Glutamatergic neuron (in vitro differentiated cells): ENCODE measurements at regions not wholly inside any gene's neighbourhood (a gene's known extent, or its start where the extent isn't known, plus 50 kb on each side); places are given as distances from the start of the nearest gene placed in this dataset.

Source experiments
- DNase-seq: peaks from one replicate; pipeline ENCODE4 v3.0.0; 2022
- H3K27ac Mint-ChIP-seq: one replicate; pipeline ENCODE4 v1.8.0; 2020; ENCODE audit warnings: mild to moderate bottlenecking, mixed read lengths, inconsistent platforms; ENCODE audit not compliant: unreplicated experiment
- H3K27me3 Mint-ChIP-seq: one replicate; pipeline ENCODE4 v1.8.0; 2020; ENCODE audit warnings: mild to moderate bottlenecking, moderate library complexity, mixed read lengths, inconsistent platforms; ENCODE audit not compliant: unreplicated experiment
- H3K36me3 Mint-ChIP-seq: one replicate; pipeline ENCODE4 v1.8.0; 2020; ENCODE audit warnings: mild to moderate bottlenecking, mixed read lengths, inconsistent platforms; ENCODE audit not compliant: unreplicated experiment
- H3K4me1 Mint-ChIP-seq: one replicate; pipeline ENCODE4 v1.8.0; 2020; ENCODE audit warnings: mild to moderate bottlenecking, low read depth, mixed read lengths, inconsistent platforms; ENCODE audit not compliant: unreplicated experiment
- H3K4me3 Mint-ChIP-seq: one replicate; pipeline ENCODE4 v1.8.0; 2020; ENCODE audit warnings: mild to moderate bottlenecking, mixed read lengths, inconsistent platforms; ENCODE audit not compliant: unreplicated experiment
- H3K9me3 Mint-ChIP-seq: one replicate; pipeline ENCODE4 v1.8.0; 2020; ENCODE audit warnings: mild to moderate bottlenecking, moderate library complexity, mixed read lengths, inconsistent platforms; ENCODE audit not compliant: unreplicated experiment
- TF ChIP-seq, protein P1 (sequence below): fragments of 200-600 bp; sonication (generic); IDR thresholded peaks from one replicate; pipeline ENCODE4 v1.5.0; 2021; ENCODE audit not compliant: partially characterized antibody, unreplicated experiment

GRCh38 chr11:97201743-97202612 lies 812.2 kb downstream of the JRKL start:
- peaks cover 2% of the 10 kb centered on the region for H3K9me3 Mint-ChIP-seq
- H3K36me3 Mint-ChIP-seq = no peaks in the 10 kb centered on the region
- no peak for DNase-seq
- H3K4me1 Mint-ChIP-seq = no peaks in the 10 kb centered on the region
- TF ChIP-seq, protein P1, sequence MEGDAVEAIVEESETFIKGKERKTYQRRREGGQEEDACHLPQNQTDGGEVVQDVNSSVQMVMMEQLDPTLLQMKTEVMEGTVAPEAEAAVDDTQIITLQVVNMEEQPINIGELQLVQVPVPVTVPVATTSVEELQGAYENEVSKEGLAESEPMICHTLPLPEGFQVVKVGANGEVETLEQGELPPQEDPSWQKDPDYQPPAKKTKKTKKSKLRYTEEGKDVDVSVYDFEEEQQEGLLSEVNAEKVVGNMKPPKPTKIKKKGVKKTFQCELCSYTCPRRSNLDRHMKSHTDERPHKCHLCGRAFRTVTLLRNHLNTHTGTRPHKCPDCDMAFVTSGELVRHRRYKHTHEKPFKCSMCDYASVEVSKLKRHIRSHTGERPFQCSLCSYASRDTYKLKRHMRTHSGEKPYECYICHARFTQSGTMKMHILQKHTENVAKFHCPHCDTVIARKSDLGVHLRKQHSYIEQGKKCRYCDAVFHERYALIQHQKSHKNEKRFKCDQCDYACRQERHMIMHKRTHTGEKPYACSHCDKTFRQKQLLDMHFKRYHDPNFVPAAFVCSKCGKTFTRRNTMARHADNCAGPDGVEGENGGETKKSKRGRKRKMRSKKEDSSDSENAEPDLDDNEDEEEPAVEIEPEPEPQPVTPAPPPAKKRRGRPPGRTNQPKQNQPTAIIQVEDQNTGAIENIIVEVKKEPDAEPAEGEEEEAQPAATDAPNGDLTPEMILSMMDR = no peak
- no peaks in the 10 kb centered on the region for H3K27me3 Mint-ChIP-seq
- H3K27ac Mint-ChIP-seq = no peak overlapping the region
- H3K4me3 Mint-ChIP-seq = no peak overlapping the region

DNA sequence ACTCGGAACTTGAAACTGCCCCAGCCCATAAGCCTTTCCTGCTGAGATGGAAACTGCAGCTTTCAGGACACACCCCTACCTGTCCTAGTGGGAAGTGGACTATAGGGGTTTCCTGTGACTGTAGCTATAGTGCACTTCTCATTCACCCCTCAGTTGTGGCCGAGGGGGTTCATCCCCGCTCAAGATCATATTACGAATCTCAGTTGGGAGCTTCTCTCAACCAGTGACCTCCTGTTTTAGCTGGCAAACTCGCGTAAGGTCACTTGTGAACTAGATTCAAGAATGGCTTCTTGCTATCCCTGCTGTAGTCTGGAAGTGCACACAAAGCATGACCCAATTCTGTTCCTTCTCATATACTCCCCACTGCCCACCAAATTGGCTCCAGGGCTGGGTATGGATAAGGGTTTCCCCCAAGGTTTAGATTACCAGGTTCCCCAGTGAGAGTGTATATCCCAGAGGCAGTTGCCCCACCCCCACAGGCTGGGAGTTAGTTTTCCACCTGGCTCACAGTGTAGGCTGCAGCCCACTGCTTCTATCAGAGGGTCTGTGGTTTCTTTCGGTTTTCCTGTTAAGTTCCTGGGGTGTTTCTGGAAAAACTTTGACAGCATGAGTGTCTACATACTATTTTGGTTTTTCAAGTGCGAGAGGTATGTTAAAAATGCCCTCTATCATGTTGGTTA lies 812.9 kb downstream of the JRKL start:
- Mint-ChIP-seq H3K9me3 (peaks cover under 1% of the 10 kb centered on the region), H3K36me3 (no peaks in the 10 kb centered on the region), H3K4me1 (no peaks in the 10 kb centered on the region), H3K27ac (no peak overlapping the region), H3K27me3 (no peaks in the 10 kb centered on the region), H3K4me3 (no peak overlapping the region)
- TF ChIP-seq, protein P1 = no peak
- no peak for DNase-seq

DNA sequence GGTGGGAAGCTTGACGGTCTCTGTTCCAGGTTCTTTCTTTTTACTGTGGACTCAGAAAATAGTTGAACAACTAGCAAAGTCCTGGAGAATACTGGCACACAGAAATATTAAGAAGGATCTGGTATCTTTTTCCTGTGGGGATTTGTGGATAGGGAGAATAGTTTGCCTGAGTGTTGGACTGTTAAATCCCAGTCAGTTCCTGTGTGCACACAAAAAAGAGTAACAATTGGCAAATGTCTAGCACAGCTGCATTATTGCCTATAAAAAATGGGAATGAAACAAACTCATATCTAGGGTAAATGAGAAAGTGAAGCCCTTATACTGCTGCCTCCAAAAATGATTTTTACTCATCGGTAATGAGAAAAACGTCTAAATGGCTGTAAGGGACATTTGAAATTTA lies 828.2 kb downstream of the JRKL start:
- H3K4me1 Mint-ChIP-seq = no peaks in the 10 kb centered on the region
- peaks cover 1% of the 10 kb centered on the region for H3K9me3 Mint-ChIP-seq
- TF ChIP-seq, protein P1 = no peak
- H3K27me3 Mint-ChIP-seq = no peaks in the 10 kb centered on the region
- no peak overlapping the region for H3K27ac Mint-ChIP-seq
- no peaks in the 10 kb centered on the region for H3K36me3 Mint-ChIP-seq
- DNase-seq = no peak
- no peak overlapping the region for H3K4me3 Mint-ChIP-seq

DNA sequence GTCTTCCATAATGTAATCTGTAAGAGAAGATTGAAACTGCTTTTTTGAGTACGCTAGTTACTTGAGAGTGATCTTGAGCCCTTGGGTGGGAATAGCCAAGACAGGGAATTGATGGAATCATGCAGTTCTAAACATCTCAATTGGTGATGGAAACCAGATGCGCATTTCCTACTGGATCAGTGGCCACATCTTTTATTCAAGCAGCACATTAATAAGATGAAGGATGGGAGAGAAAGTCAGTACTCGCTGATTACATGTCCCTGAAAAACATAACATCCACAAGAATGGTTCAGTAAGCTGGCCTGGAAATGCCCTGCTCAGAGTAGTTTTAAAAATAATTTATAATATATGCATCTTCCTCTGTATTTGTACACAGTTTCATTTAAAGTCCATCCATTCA lies 833.8 kb downstream of the JRKL start:
- H3K4me1 Mint-ChIP-seq = no peaks in the 10 kb centered on the region

More for the DNA sequence above, 833.8 kb downstream of the JRKL start:
- Mint-ChIP-seq H3K36me3 (no peaks in the 10 kb centered on the region), H3K27ac (no peak overlapping the region), H3K9me3 (no peaks in the 10 kb centered on the region), H3K4me3 (no peak overlapping the region), H3K27me3 (no peaks in the 10 kb centered on the region)
- DNase-seq = no peak
- TF ChIP-seq, protein P1 = no peak
